Parathyroid adenoma (tissue), 2 donors: ENCODE measurements at regions not wholly inside any gene's neighbourhood (a gene's known extent, or its start where the extent isn't known, plus 50 kb on each side); places are given as distances from the start of the nearest gene placed in this dataset.

Experiments
- H2AFZ ChIP-seq: fragments of 300-600 bp; sonication (generic); one replicate; pipeline ENCODE4 v1.7.0; 2017; ENCODE audit warnings: antibody characterized with exemption, mild to moderate bottlenecking
- H3K27ac ChIP-seq: fragments of 300-600 bp; sonication (generic); one replicate; pipeline ENCODE4 v1.7.0; 2017
- H3K27me3 ChIP-seq: fragments of 300-600 bp; sonication (generic); one replicate; pipeline ENCODE4 v1.7.0; 2017; ENCODE audit warnings: low read length; ENCODE audit not compliant: control insufficient read depth, insufficient read depth
- H3K36me3 ChIP-seq: fragments of 300-600 bp; sonication (generic); one replicate; pipeline ENCODE4 v1.7.0; 2017; ENCODE audit warnings: low read length; ENCODE audit not compliant: control insufficient read depth, insufficient read depth
- H3K4me1 ChIP-seq: fragments of 300-600 bp; sonication (generic); one replicate; pipeline ENCODE4 v1.7.0; 2017; ENCODE audit warnings: control low read depth
- H3K4me2 ChIP-seq: fragments of 300-600 bp; sonication (generic); one replicate; pipeline ENCODE4 v1.7.0; 2017; ENCODE audit warnings: low read length
- H3K4me3 ChIP-seq: fragments of 300-600 bp; sonication (generic); one replicate; pipeline ENCODE4 v1.7.0; 2017; ENCODE audit warnings: low read depth, low read length
- H3K79me2 ChIP-seq: fragments of 300-600 bp; sonication (generic); one replicate; pipeline ENCODE4 v1.7.0; 2017; ENCODE audit warnings: control low read depth
- H3K9ac ChIP-seq: fragments of 300-600 bp; sonication (generic); one replicate; pipeline ENCODE4 v1.7.0; 2017; ENCODE audit warnings: mild to moderate bottlenecking
- H3K9me3 ChIP-seq: fragments of 300-600 bp; sonication (generic); one replicate; pipeline ENCODE4 v1.7.0; 2017; ENCODE audit warnings: low read length; ENCODE audit not compliant: control insufficient read depth
- CTCF ChIP-seq: fragments of 300-600 bp; sonication (generic); IDR thresholded peaks from one replicate; pipeline ENCODE4 v1.7.0; 2017; ENCODE audit warnings: antibody characterized with exemption, mild to moderate bottlenecking
- donor health status: primary hyperparathyroidism.

GRCh38 chr20:11053310-11053709, 379.5 kb upstream of the JAG1 start:
- H3K27me3 ChIP-seq, result no peaks in the 10 kb centered on the region
- H3K4me2 ChIP-seq, result no peak overlapping the region
- H3K36me3 ChIP-seq, result no peaks in the 10 kb centered on the region
- no peaks in the 10 kb centered on the region for H3K79me2 ChIP-seq
- H3K9ac ChIP-seq, result no peak overlapping the region
- no peak overlapping the region for H3K27ac ChIP-seq
- H3K9me3 ChIP-seq, result no peaks in the 10 kb centered on the region
- no peak overlapping the region for H2AFZ ChIP-seq
- no peaks in the 10 kb centered on the region for H3K4me1 ChIP-seq
- H3K4me3 ChIP-seq, result no peak overlapping the region
- no peak for TF ChIP-seq CTCF

- no peak overlapping the region for H3K4me2 ChIP-seq
- H3K4me1 ChIP-seq, result no peaks in the 10 kb centered on the region
- H3K9ac ChIP-seq, result no peak overlapping the region
- H3K79me2 ChIP-seq, result no peaks in the 10 kb centered on the region
- H3K4me3 ChIP-seq, result no peak overlapping the region
- H2AFZ ChIP-seq, result no peak overlapping the region
- H3K27me3 ChIP-seq, result no peaks in the 10 kb centered on the region
- TF ChIP-seq CTCF, result no peak
- no peak overlapping the region for H3K27ac ChIP-seq
- H3K9me3 ChIP-seq, result no peaks in the 10 kb centered on the region
- H3K36me3 ChIP-seq, result no peaks in the 10 kb centered on the region
These were observed 380.6 kb upstream of the JAG1 start for GRCh38 chr20:11054266-11054993.

GRCh38 chr20:11056414-11056813, 382.6 kb upstream of the JAG1 start:
- Histone ChIP-seq H3K4me3 (no peak overlapping the region), H3K9me3 (no peaks in the 10 kb centered on the region), H3K27me3 (no peaks in the 10 kb centered on the region), H3K79me2 (no peaks in the 10 kb centered on the region), H3K9ac (no peak overlapping the region), H2AFZ (no peak overlapping the region), H3K27ac (no peak overlapping the region), H3K4me2 (no peak overlapping the region), H3K4me1 (no peaks in the 10 kb centered on the region), H3K36me3 (no peaks in the 10 kb centered on the region)
- TF ChIP-seq CTCF, result no peak

GRCh38 chr20:11057624-11058023, 383.8 kb upstream of the JAG1 start:
- no peak overlapping the region for H3K4me3 ChIP-seq
- TF ChIP-seq CTCF, result no peak
- no peak overlapping the region for H3K4me2 ChIP-seq
- no peaks in the 10 kb centered on the region for H3K79me2 ChIP-seq
- H3K27ac ChIP-seq, result no peak overlapping the region
- no peak overlapping the region for H2AFZ ChIP-seq
- H3K4me1 ChIP-seq, result no peaks in the 10 kb centered on the region
- H3K36me3 ChIP-seq, result no peaks in the 10 kb centered on the region
- H3K9ac ChIP-seq, result no peak overlapping the region
- H3K27me3 ChIP-seq, result no peaks in the 10 kb centered on the region
- no peaks in the 10 kb centered on the region for H3K9me3 ChIP-seq

- Histone ChIP-seq H3K27me3 (no peaks in the 10 kb centered on the region), H3K36me3 (no peaks in the 10 kb centered on the region), H3K4me2 (no peak overlapping the region), H3K4me1 (no peaks in the 10 kb centered on the region), H3K4me3 (no peak overlapping the region), H3K9me3 (no peaks in the 10 kb centered on the region), H3K79me2 (no peaks in the 10 kb centered on the region), H3K27ac (no peak overlapping the region), H3K9ac (no peak overlapping the region), H2AFZ (no peak overlapping the region)
- no peak for TF ChIP-seq CTCF
These were observed 385.9 kb upstream of the JAG1 start for GRCh38 chr20:11059659-11060058.
